GM04504 (cell line): ENCODE measurements at regions not wholly inside any gene's neighbourhood (a gene's known extent, or its start where the extent isn't known, plus 50 kb on each side); places are given as distances from the start of the nearest gene placed in this dataset.
"Not testable (repeated sequence)": the region's sequence is repeated elsewhere in the genome, so short reads cannot be mapped to it uniquely, and the experiment has no call there.

Experiments used
- DNase-seq: peaks from one replicate; pipeline ENCODE4 v3.0.0-alpha.2; 2012; ENCODE audit warnings: low read depth

DNA sequence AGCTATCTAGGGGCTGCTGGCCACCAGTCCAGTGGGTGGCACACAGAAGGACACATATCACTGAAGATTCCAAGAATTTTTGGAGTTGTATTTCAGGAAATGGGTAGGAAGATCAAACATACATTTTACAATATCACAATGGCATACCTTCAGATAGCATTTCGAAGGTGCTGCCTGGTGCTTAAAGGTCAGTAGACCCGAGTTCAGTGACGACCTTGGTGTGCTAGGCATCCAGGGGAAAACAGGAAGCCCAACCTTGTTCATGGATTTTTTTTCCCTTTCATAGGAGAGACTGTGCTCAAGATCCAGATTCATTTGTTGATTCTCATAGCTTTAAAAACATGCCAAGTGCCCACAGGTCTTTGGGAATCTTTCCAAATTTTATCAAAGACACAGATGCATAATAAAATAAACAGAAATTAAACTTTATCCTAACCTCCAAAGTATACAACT is 51.0 kb upstream of the RCBTB2 start:
- no peak for DNase-seq

DNA sequence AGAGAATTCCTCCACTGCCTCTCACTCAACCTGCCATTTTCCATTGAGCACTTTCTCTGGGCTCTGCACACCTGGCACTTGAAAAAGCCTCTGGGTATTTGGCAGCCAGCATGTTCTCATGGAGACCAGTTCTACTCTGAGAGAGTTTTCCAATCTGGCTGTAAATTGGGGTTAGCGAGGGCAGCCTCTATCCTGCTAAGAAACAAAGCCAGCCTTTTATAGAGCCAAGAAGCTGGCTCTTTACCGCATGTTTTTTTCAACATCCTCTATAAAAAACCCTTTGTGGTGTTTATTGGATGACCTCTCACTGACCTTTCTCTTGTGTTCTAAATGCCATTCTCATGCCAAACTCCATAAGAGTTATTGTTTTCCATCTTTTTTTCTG is 52.6 kb upstream of the RCBTB2 start:
- DNase-seq, result peak; percentile 23

DNA sequence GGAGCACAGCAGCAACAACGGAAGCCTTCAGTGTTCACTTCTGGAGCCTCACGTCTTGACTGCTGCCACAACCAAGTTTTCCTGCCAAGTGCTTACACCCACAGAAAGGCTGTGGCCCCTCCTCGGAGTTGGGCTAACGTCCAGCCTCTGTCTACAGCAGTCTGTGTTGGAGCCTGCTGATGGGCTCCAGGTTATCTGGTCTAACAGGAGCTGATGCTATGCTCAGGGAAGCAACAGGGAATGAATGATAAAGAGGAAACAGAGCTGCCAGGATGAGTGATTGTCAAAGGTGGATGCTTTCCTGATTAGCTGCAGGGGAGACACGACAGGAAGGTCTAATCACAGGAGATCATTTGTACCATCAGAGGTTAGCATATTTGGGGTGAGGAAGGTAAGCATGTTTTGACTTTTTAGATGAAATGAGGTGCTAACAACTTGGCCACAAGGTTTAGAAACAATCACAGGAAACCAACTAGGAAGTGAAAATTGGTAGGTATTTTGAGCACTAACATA is 53.8 kb upstream of the RCBTB2 start:
- no peak for DNase-seq

DNA sequence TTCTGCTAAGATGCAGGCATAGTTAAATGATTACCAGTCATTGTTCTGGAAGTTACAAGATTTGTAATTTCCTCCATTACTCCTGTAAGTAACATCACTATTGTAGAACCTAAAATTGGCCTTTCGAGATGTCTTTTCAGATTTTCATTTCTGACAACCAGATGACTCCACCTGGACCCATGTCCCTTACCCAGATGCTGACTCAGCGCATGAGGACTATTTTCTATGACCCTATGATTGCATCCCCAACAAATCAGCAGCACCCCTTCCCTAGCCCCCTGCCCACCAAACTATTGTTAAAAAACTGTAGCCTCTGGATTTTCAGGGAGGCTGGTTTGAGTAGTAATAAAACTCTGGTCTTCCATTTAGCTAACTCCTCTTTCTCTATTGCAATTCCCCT is 55.2 kb upstream of the RCBTB2 start:
- DNase-seq, result no peak

DNA sequence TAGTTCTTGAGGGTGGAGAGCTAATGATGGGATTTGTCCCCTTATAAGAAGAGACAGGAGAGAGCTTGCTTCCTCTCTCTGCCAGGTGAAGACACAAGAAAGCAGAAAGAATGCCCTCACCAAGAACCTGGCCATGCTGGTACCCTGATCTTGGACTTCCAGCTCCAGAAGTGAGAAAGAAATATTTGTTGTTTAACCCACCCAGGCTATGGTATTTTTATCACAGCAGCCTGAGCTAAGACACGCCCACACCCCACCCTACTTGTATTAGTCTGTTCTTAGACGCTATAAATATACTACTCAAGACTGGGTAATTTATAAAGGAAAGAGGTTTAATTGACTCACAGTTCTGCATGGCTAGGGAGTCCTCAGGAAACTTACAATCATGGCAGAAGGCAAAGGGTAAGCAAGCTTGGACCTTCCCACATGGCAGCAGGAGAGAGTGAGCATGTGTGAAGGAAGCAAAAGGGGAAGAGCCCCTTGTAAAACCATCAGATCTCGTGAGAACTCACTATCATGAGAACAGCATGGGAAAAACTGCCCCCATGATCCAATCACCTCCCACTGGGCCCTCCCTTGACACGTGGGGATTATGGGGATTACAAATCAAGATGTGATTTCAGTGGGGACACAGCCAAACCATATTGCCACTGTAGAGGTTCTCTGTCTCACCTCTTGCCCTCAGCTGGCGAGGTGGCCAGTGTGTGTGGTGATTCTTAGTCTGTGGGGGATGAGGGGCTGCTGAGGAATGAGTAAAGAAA is 57.4 kb upstream of the RCBTB2 start:
- no peak for DNase-seq

DNA sequence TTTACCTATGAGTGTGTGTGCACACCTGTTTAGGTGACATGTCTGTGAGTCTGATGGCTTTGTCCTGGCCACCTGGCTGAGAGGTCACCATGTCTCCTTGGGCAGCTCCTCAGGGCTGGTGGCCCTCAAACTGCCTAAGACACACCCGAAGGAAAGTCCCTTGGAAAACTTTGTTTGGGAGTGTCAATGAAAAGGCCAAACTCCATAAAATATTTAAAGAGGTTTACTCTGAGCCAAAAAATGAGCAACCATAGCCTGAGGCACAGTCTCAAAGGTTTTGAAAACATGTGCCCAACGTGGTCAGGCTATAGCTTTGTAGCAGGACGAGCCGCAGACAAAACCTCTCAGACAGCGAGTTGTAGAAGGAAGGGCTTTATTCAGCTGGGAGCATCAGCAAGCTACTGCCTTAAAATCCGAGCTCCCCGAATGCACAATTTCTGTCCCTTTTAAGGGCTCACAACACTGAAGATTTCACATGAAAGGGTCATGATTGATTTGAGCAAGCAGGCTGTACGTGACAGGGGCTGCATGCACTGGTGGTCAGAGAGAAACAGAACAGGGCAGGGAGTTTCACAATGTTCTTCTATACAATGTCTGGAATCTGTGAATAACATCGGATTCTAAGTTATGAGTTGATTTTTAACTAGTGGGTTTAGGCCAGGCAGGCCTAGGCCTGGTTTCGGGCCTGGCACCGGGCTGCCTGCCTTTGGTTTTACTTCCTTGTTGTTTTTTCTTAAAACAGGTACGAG is 58.4 kb upstream of the RCBTB2 start:
- DNase-seq, result not testable (repeated sequence)

DNA sequence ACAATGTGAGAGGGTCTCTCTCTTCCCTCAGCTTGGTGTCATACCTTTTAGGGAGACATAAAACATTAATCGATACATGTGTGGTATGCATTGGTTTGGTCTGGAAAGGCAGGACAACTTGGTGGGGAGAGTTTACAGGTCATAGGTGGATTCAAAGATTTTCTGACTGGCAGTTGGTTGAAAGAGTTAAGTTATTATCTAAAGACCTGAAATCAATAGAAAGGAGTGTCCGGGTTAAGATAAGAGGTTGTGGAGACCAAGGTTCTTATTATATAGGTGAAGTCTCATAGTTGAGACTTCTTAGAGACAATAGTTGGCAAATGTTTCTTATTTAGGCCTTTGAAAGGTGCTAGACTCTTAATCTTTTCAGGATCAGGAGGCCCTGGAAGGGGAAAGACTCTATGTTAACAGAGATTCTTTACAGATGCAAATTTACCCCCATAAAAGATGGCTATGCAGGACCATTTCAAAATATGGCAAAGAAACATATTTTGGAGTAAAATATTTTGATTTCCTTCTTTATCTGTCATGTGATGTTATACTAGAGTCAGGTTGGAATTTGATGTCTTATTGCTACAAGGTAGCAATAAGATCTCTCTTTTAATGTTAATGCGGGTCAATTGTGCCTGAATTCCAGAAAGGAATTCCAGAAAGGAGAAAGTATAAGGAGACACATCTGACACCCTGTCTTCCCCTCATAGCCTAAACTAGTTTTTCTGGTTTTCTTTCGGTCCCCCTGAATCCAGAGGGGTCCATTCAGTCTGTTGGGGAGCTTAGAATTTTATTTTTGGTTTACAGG is 59.2 kb upstream of the RCBTB2 start:
- DNase-seq, result no peak

DNA sequence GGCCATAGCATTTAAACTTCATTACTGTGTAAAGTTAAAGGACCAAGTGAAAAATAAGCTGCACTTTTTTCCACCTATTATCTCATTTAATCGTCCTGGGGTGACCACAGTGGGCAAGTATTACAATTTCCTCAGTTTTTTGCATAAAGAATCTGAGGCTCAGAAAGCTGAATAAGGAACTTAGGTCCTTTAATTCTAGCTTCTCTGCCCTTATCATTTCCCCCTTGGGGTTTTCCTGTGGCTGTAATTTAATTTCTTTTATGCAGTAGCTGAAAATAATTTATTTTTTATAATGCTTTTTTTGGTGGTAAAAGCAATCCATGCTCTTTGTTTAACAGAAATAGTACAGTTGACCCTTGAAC is 59.8 kb upstream of the RCBTB2 start:
- DNase-seq, result no peak

DNA sequence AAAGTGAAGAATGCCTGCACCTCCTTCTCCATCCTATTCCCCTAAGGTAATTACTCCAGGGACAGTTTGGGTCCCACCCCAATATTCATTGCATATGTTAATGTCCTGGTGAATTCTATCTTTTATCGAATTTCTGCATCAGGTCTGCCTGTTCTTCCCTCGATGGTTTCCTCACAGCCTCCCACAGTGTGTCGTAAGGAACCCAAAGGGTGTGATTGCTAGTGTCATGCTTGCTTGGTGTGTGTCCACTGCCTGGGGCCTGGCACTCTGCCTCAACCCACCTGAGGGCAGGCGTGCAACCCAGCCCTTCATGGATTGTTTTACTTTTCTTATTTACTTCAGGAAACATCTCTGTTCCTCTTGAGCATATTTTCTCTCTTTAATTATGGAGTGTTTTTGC is 60.2 kb upstream of the CYSLTR2 start:
- no peak for DNase-seq

DNA sequence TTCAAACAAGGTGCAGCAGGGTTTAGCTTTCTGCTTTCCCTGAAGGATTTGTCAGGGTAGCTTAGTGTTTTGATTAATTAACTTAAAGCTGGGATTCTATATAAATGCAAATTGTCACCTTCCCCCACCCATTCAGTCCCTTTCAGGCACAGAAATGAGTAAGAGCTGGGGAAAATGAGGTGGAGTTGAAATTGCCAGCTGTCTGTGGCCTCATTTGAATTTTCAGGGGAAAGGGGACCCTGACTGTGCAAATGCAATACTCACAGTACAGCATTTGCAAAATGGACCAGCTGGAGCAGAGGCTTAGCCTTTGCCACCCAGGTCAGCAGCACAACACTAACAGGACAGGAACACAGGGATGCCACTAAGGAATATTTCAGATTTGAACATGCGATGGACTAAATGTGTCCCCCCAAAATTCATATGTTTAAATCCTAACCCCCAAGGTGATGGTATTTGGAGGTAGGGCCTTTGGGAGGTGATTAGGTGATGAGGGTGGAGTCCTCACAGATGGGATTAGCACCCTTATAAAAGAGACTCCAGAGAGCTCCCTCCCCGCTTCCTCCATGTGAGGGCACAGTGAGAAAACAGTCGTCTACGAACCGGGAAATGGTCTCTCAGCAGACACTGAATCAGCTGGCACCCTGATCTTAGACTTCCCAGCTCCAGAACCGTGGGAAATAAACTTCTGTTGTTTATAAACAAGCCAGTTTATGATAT is 59.5 kb upstream of the CYSLTR2 start:
- DNase-seq, result no peak

DNA sequence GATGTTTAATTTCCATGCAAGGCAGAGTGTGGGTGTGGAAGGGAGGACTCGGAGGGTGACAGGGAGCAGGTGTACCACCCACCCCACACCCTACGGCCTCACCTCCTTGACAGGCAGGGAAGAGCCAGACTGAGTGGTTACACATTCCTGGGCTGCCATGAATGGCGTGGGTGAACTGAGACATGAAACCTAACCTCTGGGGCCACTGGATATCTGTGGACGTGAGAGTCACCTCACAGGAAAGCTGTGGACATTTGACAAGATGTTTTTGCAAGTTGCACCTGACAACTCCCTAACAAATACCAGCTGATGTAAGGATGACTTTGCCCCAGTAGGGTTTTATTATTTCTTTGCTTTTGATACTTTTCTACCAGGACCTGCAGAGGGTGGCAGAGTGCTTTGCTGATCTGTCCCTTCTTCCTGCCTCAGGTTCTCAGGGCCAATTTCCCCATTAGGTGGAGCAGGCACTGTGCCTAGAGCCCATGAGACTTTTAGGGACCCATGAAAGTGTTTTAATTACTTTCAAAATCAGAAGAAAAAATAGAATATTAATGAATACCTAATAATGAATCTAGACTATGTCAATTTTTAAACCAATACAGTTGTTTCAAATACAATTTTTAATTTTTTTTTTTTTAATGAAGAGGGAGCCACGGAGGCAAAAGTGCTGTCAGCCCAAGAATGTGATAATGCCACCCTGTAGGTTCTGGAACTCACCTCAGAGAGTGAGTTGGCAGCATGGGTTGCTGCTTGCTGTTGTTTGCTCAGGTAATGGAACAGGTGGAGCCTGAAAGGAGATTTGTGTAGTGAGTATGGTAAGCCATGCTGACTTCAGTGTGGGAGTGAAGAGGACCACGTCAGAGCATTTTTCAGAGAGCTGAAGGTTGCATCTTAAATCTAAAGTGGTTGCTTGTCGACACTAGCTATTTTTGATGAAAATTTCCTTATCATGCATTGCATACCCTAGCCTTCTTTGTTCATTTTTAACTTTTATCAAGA is 58.0 kb upstream of the CYSLTR2 start:
- DNase-seq, result peak; percentile 27

DNA sequence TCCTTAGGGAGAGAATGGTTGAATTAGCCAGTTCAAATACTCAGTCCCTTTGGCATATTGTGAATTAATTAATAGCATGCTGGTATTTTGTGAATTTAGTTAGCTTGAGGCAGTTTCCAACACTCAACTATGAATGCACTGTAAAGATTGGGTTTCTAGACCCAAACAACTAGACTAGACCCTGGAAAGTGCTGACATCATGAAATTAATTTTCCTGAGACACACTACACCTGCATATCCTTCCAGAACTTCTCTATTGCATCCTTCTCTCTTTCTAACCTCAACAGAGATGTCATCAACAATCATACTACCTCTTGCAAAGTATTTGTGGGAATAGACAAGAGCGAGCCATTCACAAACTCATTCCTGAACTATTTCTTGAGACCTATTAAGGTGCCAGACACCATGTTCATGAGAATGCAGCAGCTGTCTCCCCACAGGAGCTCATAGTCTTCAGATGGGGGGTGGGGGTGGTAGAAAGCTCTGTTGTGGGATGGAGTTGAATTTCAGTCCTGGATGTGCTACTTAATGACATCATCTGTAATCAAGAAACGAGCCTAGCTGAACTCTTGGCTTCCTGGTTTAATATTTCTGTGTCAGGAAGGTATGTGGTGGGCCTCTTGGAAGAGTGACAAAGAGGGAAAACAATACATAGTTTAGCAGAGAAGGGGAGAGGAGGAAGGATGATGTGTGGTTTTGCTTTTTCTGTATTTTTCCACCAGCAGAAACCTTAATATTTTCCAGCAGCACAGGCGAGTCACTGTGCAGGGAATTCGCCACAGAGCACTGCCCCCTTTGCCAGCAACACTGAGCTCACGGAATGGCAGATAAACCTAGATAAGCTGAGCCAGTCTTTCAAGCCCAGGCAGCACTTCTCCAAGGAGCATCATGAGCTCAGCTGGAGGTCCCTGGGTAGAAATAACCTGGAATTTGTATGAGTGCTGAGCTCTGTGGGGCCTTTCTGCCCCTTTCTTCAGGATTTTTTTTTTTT is 53.1 kb upstream of the CYSLTR2 start:
- DNase-seq, result no peak

DNA sequence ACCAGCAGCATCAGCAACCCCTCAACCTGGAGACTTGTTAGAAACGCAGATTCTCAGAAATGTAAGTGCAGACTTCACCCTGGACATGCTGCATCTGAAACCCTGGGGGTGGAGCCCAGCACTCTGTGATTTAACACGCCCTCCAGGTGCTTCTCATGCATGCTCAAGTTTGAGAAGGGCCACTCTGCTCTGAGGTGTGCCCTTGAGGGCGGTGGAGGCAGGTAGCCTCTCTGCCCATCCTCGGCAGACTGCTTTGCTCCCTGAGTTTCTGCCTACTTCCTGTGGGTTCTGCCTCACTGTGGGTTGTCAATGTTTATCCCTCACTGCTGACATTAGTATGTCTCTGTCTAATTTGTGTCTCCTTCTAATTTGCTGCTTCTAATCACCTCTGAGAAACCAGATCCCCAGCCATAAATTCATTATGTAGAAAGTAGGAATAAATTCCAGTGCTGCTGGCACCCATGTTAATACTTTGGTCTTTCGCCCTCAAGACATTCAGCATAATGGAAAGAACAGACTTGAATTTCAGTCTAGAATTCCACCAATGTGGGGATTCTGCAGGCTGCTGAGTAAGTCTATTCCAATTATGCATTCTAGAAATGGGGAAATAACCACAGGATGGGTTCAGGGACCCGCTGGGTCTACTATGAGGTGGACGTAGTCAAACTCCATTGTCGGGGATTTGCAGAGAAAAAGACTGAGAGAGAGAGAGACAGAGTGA is 51.3 kb upstream of the CYSLTR2 start:
- DNase-seq, result no peak

DNA sequence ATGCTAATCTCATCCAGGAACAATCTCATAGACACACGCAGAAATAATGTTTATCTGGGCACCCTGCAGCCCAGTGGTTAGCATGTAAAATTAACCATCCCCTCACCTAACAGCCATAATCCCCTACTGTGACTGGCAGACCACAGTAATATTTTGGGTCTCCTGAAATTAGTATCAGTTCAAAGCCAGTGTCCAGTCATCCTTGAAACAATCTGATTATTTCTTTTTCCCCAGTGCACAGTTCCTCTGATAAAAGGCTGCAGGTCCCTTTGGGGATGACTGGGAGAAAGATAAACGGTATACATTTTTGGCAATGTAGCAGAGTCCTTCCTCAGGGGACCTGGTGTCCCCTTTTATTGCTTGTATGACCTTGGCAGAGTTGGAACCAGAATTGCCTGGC is 50.4 kb upstream of the CYSLTR2 start:
- DNase-seq, result no peak
